H9 (cell line): ENCODE measurements at regions not wholly inside any gene's neighbourhood (a gene's known extent, or its start where the extent isn't known, plus 50 kb on each side); places are given as distances from the start of the nearest gene placed in this dataset.

ENCODE experiments used
- DNase-seq: peaks from one replicate; pipeline ENCODE4 v3.0.0-alpha.2; 2017
- H2AFZ ChIP-seq: one replicate; pipeline ENCODE4 v1.6.1; 2013; ENCODE audit warnings: mild to moderate bottlenecking, low read length, control low read depth, moderate library complexity
- H2AK5ac ChIP-seq: 2 replicates; pipeline ENCODE4 v1.6.1; 2013; ENCODE audit warnings: low read length, control low read depth, mixed read lengths; ENCODE audit not compliant: insufficient read length
- H2BK120ac ChIP-seq: one replicate; pipeline ENCODE4 v1.6.1; 2013; ENCODE audit warnings: low read depth, mild to moderate bottlenecking, low read length, control low read depth, inconsistent platforms; ENCODE audit not compliant: poor library complexity, severe bottlenecking
- H2BK12ac ChIP-seq: 2 replicates; pipeline ENCODE4 v1.6.1; 2013; ENCODE audit warnings: low read length, control low read depth, mixed read lengths, low read depth; ENCODE audit not compliant: insufficient read length
- H2BK15ac ChIP-seq: 2 replicates; pipeline ENCODE4 v1.6.1; 2013; ENCODE audit warnings: low read depth, low read length, control low read depth
- H2BK20ac ChIP-seq: one replicate; pipeline ENCODE4 v1.6.1; 2013; ENCODE audit warnings: low read depth, mild to moderate bottlenecking, low read length, control low read depth, inconsistent platforms; ENCODE audit not compliant: poor library complexity, severe bottlenecking
- H2BK5ac ChIP-seq: 2 replicates; pipeline ENCODE4 v1.6.1; 2013; ENCODE audit warnings: low read length, control low read depth, mixed read lengths; ENCODE audit not compliant: insufficient read length
- H3K14ac ChIP-seq: 2 replicates; pipeline ENCODE4 v1.6.1; 2013; ENCODE audit warnings: low read length, control low read depth; ENCODE audit not compliant: insufficient read depth
- H3K18ac ChIP-seq: 2 replicates; pipeline ENCODE4 v1.6.1; 2013; ENCODE audit warnings: low read depth, mild to moderate bottlenecking, mixed read lengths, low read length, control low read depth; ENCODE audit not compliant: insufficient read length
- H3K23ac ChIP-seq: 2 replicates; pipeline ENCODE4 v1.6.1; 2013; ENCODE audit warnings: low read length, control low read depth, mixed read lengths, low read depth; ENCODE audit not compliant: insufficient read length
- H3K23me2 ChIP-seq: 2 replicates; pipeline ENCODE4 v1.6.1; 2013; ENCODE audit warnings: low read depth, mild to moderate bottlenecking, mixed read lengths, low read length, control low read depth; ENCODE audit not compliant: insufficient read length, poor library complexity, severe bottlenecking
- H3K27ac ChIP-seq: 2 replicates; pipeline ENCODE4 v1.5.1; 2013; ENCODE audit warnings: low read length, control low read depth, mixed read lengths, low read depth; ENCODE audit not compliant: insufficient read length
- H3K27me3 ChIP-seq: 2 replicates; pipeline ENCODE4 v1.6.1; 2013; ENCODE audit warnings: low read length, control low read depth, inconsistent platforms; ENCODE audit not compliant: insufficient read depth
- H3K4ac ChIP-seq: 2 replicates; pipeline ENCODE4 v1.6.1; 2013; ENCODE audit warnings: low read depth, mild to moderate bottlenecking, control low read depth, inconsistent platforms, low read length, moderate library complexity
- H3K4me1 ChIP-seq: 2 replicates; pipeline ENCODE4 v1.6.1; 2013; ENCODE audit warnings: low read length, control low read depth, inconsistent platforms; ENCODE audit not compliant: insufficient read depth
- H3K4me2 ChIP-seq: 2 replicates; pipeline ENCODE4 v1.6.1; 2013; ENCODE audit warnings: low read length, control low read depth, mixed read lengths; ENCODE audit not compliant: insufficient read length, insufficient read depth
- H3K56ac ChIP-seq: 2 replicates; pipeline ENCODE4 v1.6.1; 2013; ENCODE audit warnings: low read depth, mild to moderate bottlenecking, mixed read lengths, low read length, control low read depth; ENCODE audit not compliant: insufficient read length
- H3K79me1 ChIP-seq: 2 replicates; pipeline ENCODE4 v1.6.1; 2013; ENCODE audit warnings: low read depth, mild to moderate bottlenecking, moderate library complexity, low read length, control low read depth, inconsistent platforms; ENCODE audit not compliant: insufficient read depth, poor library complexity, severe bottlenecking
- H3K79me2 ChIP-seq: 2 replicates; pipeline ENCODE4 v1.6.1; 2013; ENCODE audit warnings: low read length, control low read depth, inconsistent platforms; ENCODE audit not compliant: insufficient read depth
- H3K9ac ChIP-seq: 2 replicates; pipeline ENCODE4 v1.6.1; 2013; ENCODE audit warnings: low read length, control low read depth, mixed read lengths; ENCODE audit not compliant: insufficient read length; ENCODE audit errors: extremely low read depth
- H3K9me3 ChIP-seq: one replicate; pipeline ENCODE4 v1.6.1; 2013; ENCODE audit warnings: low read depth, low read length, inconsistent platforms; ENCODE audit not compliant: control insufficient read depth
- H3T11ph ChIP-seq: one replicate; pipeline ENCODE4 v1.6.1; 2013; ENCODE audit warnings: mild to moderate bottlenecking, low read length, control low read depth, inconsistent platforms
- H4K20me1 ChIP-seq: one replicate; pipeline ENCODE4 v1.6.1; 2013; ENCODE audit not compliant: control insufficient read depth, insufficient read length, insufficient read depth
- H4K5ac ChIP-seq: 2 replicates; pipeline ENCODE4 v1.6.1; 2013; ENCODE audit warnings: low read depth, mild to moderate bottlenecking, mixed read lengths, low read length, control low read depth; ENCODE audit not compliant: insufficient read length
- H4K8ac ChIP-seq: replicated peaks from 2 replicates; pipeline ENCODE4 v1.6.1; 2013; ENCODE audit warnings: low read length, control low read depth, mixed read lengths, low read depth; ENCODE audit not compliant: insufficient read length
- H4K91ac ChIP-seq: 2 replicates; pipeline ENCODE4 v1.6.1; 2013; ENCODE audit warnings: low read depth, mild to moderate bottlenecking, moderate library complexity, mixed read lengths, low read length, control low read depth; ENCODE audit not compliant: insufficient read length
- H3K27ac Mint-ChIP-seq, 3 experiments: 2 replicates in 2 of 3; 3 replicates in 1 of 3; pipeline ENCODE4 v1.8.0; 2020 to 2021; ENCODE audit warnings: mixed read lengths in 3 of 3, mild to moderate bottlenecking in 1 of 3, moderate library complexity in 1 of 3
- H3K27me3 Mint-ChIP-seq: 2 replicates; pipeline ENCODE4 v1.8.0; 2021; ENCODE audit warnings: low read depth, mild to moderate bottlenecking, moderate library complexity, mixed read lengths
- H3K36me3 Mint-ChIP-seq, 3 experiments: 2 replicates in 2 of 3; 3 replicates in 1 of 3; pipeline ENCODE4 v1.8.0; 2020 to 2021; ENCODE audit warnings: low read depth in 3 of 3, mixed read lengths in 3 of 3; ENCODE audit not compliant: insufficient read depth in 1 of 3
- H3K4me1 Mint-ChIP-seq, 2 experiments: 2 replicates each; pipeline ENCODE4 v1.8.0; 2020; ENCODE audit warnings: mixed read lengths in 2 of 2
- H3K4me3 Mint-ChIP-seq, 2 experiments: 2 replicates in 1 of 2; 3 replicates in 1 of 2; pipeline ENCODE4 v1.8.0; 2020 to 2021; ENCODE audit warnings: mild to moderate bottlenecking in 2 of 2, mixed read lengths in 2 of 2, moderate library complexity in 1 of 2
- H3K9me3 Mint-ChIP-seq, 2 experiments: 2 replicates in 1 of 2; 3 replicates in 1 of 2; pipeline ENCODE4 v1.8.0; 2020; ENCODE audit warnings: mild to moderate bottlenecking in 2 of 2, mixed read lengths in 2 of 2, moderate library complexity in 1 of 2
- CTCF ChIP-seq: fragments of 200-600 bp; sonication (generic); conservative IDR thresholded peaks from 3 replicates; pipeline ENCODE4 v1.8.0; 2021; ENCODE audit warnings: antibody characterized with exemption, mild to moderate bottlenecking
- WGBS: extraction: QIAGEN DNeasy Blood & Tissue Kit; methylation state at CpG from one replicate; pipeline ENCODE4 v1.1.7; 2013; ENCODE audit warnings: missing lambda C conversion rate, low lambda C conversion rate, mixed read lengths; ENCODE audit not compliant: insufficient read length; ENCODE audit errors: extremely low coverage; 5-methylcytosine and 5-hydroxymethylcytosine counted together

GRCh38 chr10:61189912-61190311 lies 245.9 kb upstream of the RHOBTB1 start:
- no CpG with 5 or more reads among the region's 2 CpGs for WGBS
- H3K36me3 Mint-ChIP-seq: peaks cover 0 to 11% (median 10%) of the 10 kb centered on the region in 3 experiments; a peak in 4 of 7 replicates
- H4K8ac ChIP-seq: no peak overlapping the region
- no peak overlapping the region for H3K56ac ChIP-seq
- no peaks in the 10 kb centered on the region for H3K79me1 ChIP-seq
- peaks cover 3% of the 10 kb centered on the region for H3K9me3 ChIP-seq
- H3K4me2 ChIP-seq: no peak overlapping the region
- no peak overlapping the region for H2BK15ac ChIP-seq
- no peak overlapping the region for H3K27ac ChIP-seq
- H3K27me3 Mint-ChIP-seq: peaks cover 2% of the 10 kb centered on the region; the same call in 1 of the 2 replicates
- H3K9me3 Mint-ChIP-seq: peaks cover 9 to 23% of the 10 kb centered on the region in 2 experiments; a peak in 4 of 5 replicates
- H3K23ac ChIP-seq: no peak overlapping the region
- H3K23me2 ChIP-seq: no peaks in the 10 kb centered on the region
- no peak overlapping the region for H2BK12ac ChIP-seq
- H3K4me1 Mint-ChIP-seq: peaks cover 3 to 4% of the 10 kb centered on the region in 2 experiments; a peak in 3 of 4 replicates
- no peak overlapping the region for H4K91ac ChIP-seq
- H2BK120ac ChIP-seq: no peak overlapping the region
- no peak overlapping the region for H3K18ac ChIP-seq
- TF ChIP-seq CTCF: no peak
- no peak overlapping the region for H4K5ac ChIP-seq
- H2AK5ac ChIP-seq: no peak overlapping the region
- H3T11ph ChIP-seq: no peak overlapping the region
- H2BK20ac ChIP-seq: no peak overlapping the region
- H3K27me3 ChIP-seq: no peaks in the 10 kb centered on the region
- H2BK5ac ChIP-seq: no peak overlapping the region
- no peak overlapping the region for H3K27ac Mint-ChIP-seq
- H3K79me2 ChIP-seq: no peaks in the 10 kb centered on the region
- no peak overlapping the region for H2AFZ ChIP-seq
- no peak overlapping the region for H3K4ac ChIP-seq
- H3K4me1 ChIP-seq: no peaks in the 10 kb centered on the region
- H4K20me1 ChIP-seq: no peaks in the 10 kb centered on the region
- H3K4me3 Mint-ChIP-seq: no peak overlapping the region
- no peak overlapping the region for H3K9ac ChIP-seq
- DNase-seq: no peak
- H3K14ac ChIP-seq: no peak overlapping the region
